Activated naive CD4-positive, alpha-beta T cell treated with anti-CD3 and anti-CD28 coated beads for 36 hours (primary cell): ENCODE measurements at regions not wholly inside any gene's neighbourhood (a gene's known extent, or its start where the extent isn't known, plus 50 kb on each side); places are given as distances from the start of the nearest gene placed in this dataset.
A peak's percentile ranks its signal among the peaks of the same experiment; 100 is the strongest.
"Not testable (repeated sequence)": the region's sequence is repeated elsewhere in the genome, so short reads cannot be mapped to it uniquely, and the experiment has no call there.

Experiments used
- CTCF ChIA-PET: fragments of 350-600 bp; sonication (Branson Sonifier 250); formaldehyde crosslinking; loops from one replicate; lab custom pipeline; 2021; ENCODE audit warnings: antibody characterized with exemption; lab: Charles Lee
- DNase-seq: peaks from one replicate; pipeline ENCODE4 v3.0.0-alpha.2; 2020
- H3K27ac Mint-ChIP-seq: one replicate; pipeline ENCODE4 v1.8.0; 2021; ENCODE audit warnings: mild to moderate bottlenecking, mixed read lengths
- H3K27me3 Mint-ChIP-seq: one replicate; pipeline ENCODE4 v1.8.0; 2021; ENCODE audit warnings: low read depth, mixed read lengths
- H3K36me3 Mint-ChIP-seq: one replicate; pipeline ENCODE4 v1.8.0; 2021; ENCODE audit warnings: low read depth, mixed read lengths
- H3K4me1 Mint-ChIP-seq: one replicate; pipeline ENCODE4 v1.8.0; 2021; ENCODE audit warnings: low read depth, mixed read lengths
- H3K4me3 Mint-ChIP-seq: one replicate; pipeline ENCODE4 v1.8.0; 2021; ENCODE audit warnings: mild to moderate bottlenecking, moderate library complexity, mixed read lengths
- H3K9me3 Mint-ChIP-seq: one replicate; pipeline ENCODE4 v1.8.0; 2021; ENCODE audit warnings: mixed read lengths
- intact Hi-C: fragments of 100-400 bp; cut with micrococcal nuclease; formaldehyde crosslinking; loops from one replicate; pipeline ENCODE4 v1.15.1; 2023

- H3K4me1 Mint-ChIP-seq, H3K9me3 Mint-ChIP-seq, DNase-seq, H3K27ac Mint-ChIP-seq, H3K4me3 Mint-ChIP-seq, intact Hi-C loops, CTCF ChIA-PET, H3K36me3 Mint-ChIP-seq, H3K27me3 Mint-ChIP-seq: not testable (repeated sequence)
Observed at GRCh38 chr6:26937258-26937657, 277.7 kb upstream of the ZNF322 start.

- intact Hi-C loops, H3K9me3 Mint-ChIP-seq, H3K27ac Mint-ChIP-seq, H3K27me3 Mint-ChIP-seq, CTCF ChIA-PET, H3K4me3 Mint-ChIP-seq, H3K36me3 Mint-ChIP-seq, DNase-seq, H3K4me1 Mint-ChIP-seq: not testable (repeated sequence)
Observed at GRCh38 chr6:26951211-26951610, 291.7 kb upstream of the ZNF322 start.

GRCh38 chr6:26956078-26956600 lies 291.4 kb upstream of the PRSS16 start:
- intact Hi-C loops: loop anchor here (5.0 kb wide), 1 partner anchor 1486 kb away; the partner anchor contains the start of gene ZSCAN23
- H3K27me3 Mint-ChIP-seq, H3K36me3 Mint-ChIP-seq, H3K9me3 Mint-ChIP-seq, CTCF ChIA-PET, H3K4me1 Mint-ChIP-seq: not testable (repeated sequence)
- peak; percentile 78 for DNase-seq
- H3K27ac Mint-ChIP-seq: peak overlapping the region; percentile 91
- H3K4me3 Mint-ChIP-seq: peak overlapping the region; percentile 79

- peak overlapping the region; percentile 80 for H3K4me3 Mint-ChIP-seq
- H3K36me3 Mint-ChIP-seq, CTCF ChIA-PET, H3K27me3 Mint-ChIP-seq, H3K4me1 Mint-ChIP-seq, H3K9me3 Mint-ChIP-seq: not testable (repeated sequence)
- intact Hi-C loops: loop anchor here (5.0 kb wide), 1 partner anchor 1486 kb away; the partner anchor contains the start of gene ZSCAN23
- peak overlapping the region; percentile 84 for H3K27ac Mint-ChIP-seq
- DNase-seq: peak; percentile 87
Observed at GRCh38 chr6:26956601-26957184, 290.8 kb upstream of the PRSS16 start.

GRCh38 chr6:26957399-26958127 lies 289.9 kb upstream of the PRSS16 start:
- Mint-ChIP-seq H3K4me3 (peak overlapping the region; percentile 80), H3K27ac (peak overlapping the region; percentile 53)
- DNase-seq, H3K4me1 Mint-ChIP-seq, H3K27me3 Mint-ChIP-seq, H3K36me3 Mint-ChIP-seq, CTCF ChIA-PET, H3K9me3 Mint-ChIP-seq: not testable (repeated sequence)
- intact Hi-C loops: loop anchor here (5.0 kb wide), 1 partner anchor 1485 kb away; the partner anchor contains the start of gene ZSCAN23

- H3K9me3 Mint-ChIP-seq, DNase-seq, H3K27me3 Mint-ChIP-seq, H3K36me3 Mint-ChIP-seq, CTCF ChIA-PET, intact Hi-C loops, H3K27ac Mint-ChIP-seq, H3K4me3 Mint-ChIP-seq, H3K4me1 Mint-ChIP-seq: not testable (repeated sequence)
Observed at GRCh38 chr6:26961236-26961635, 286.3 kb upstream of the PRSS16 start.

- no peak for DNase-seq
- Mint-ChIP-seq H3K27ac (no peak overlapping the region), H3K9me3 (no peaks in the 10 kb centered on the region), H3K4me3 (no peak overlapping the region), H3K27me3 (peaks cover 21% of the 10 kb centered on the region), H3K36me3 (no peaks in the 10 kb centered on the region), H3K4me1 (no peaks in the 10 kb centered on the region)
- CTCF ChIA-PET: no interaction called here
- intact Hi-C loops: no loop called here
Observed at GRCh38 chr6:27002447-27002846, 245.1 kb upstream of the PRSS16 start.

GRCh38 chr6:27007020-27007419 lies 240.5 kb upstream of the PRSS16 start:
- Mint-ChIP-seq H3K27me3 (peaks cover 40% of the 10 kb centered on the region), H3K4me1 (no peaks in the 10 kb centered on the region), H3K4me3 (no peak overlapping the region), H3K27ac (no peak overlapping the region), H3K9me3 (peaks cover 5% of the 10 kb centered on the region), H3K36me3 (peaks cover 1% of the 10 kb centered on the region)
- DNase-seq: no peak
- CTCF ChIA-PET: no interaction called here
- intact Hi-C loops: no loop called here

- H3K27ac Mint-ChIP-seq, H3K4me1 Mint-ChIP-seq, H3K4me3 Mint-ChIP-seq, intact Hi-C loops, DNase-seq, H3K36me3 Mint-ChIP-seq, CTCF ChIA-PET: not testable (repeated sequence)
- Mint-ChIP-seq H3K27me3 (peaks cover 48% of the 10 kb centered on the region), H3K9me3 (peaks cover 10% of the 10 kb centered on the region)
Observed at GRCh38 chr6:27008613-27009012, 238.9 kb upstream of the PRSS16 start.

- CTCF ChIA-PET, H3K27ac Mint-ChIP-seq, DNase-seq, intact Hi-C loops, H3K4me1 Mint-ChIP-seq, H3K36me3 Mint-ChIP-seq, H3K4me3 Mint-ChIP-seq: not testable (repeated sequence)
- peaks cover 38% of the 10 kb centered on the region for H3K9me3 Mint-ChIP-seq
- peaks cover 37% of the 10 kb centered on the region for H3K27me3 Mint-ChIP-seq
Observed at GRCh38 chr6:27014053-27014452, 233.4 kb upstream of the PRSS16 start.

GRCh38 chr6:27016689-27017088 lies 230.8 kb upstream of the PRSS16 start:
- Mint-ChIP-seq H3K27me3 (peaks cover 28% of the 10 kb centered on the region), H3K36me3 (no peaks in the 10 kb centered on the region), H3K9me3 (peaks cover 38% of the 10 kb centered on the region), H3K4me3 (no peak overlapping the region), H3K4me1 (peaks cover 8% of the 10 kb centered on the region), H3K27ac (no peak overlapping the region)
- CTCF ChIA-PET: no interaction called here
- intact Hi-C loops: no loop called here
- DNase-seq: no peak

- H3K36me3 Mint-ChIP-seq, intact Hi-C loops, H3K27ac Mint-ChIP-seq, H3K4me3 Mint-ChIP-seq, H3K4me1 Mint-ChIP-seq, DNase-seq, CTCF ChIA-PET: not testable (repeated sequence)
- peaks cover 32% of the 10 kb centered on the region for H3K9me3 Mint-ChIP-seq
- peaks cover 28% of the 10 kb centered on the region for H3K27me3 Mint-ChIP-seq
Observed at GRCh38 chr6:27018401-27018800, 229.1 kb upstream of the PRSS16 start.
